Osteocyte (in vitro differentiated cells): ENCODE measurements at regions not wholly inside any gene's neighbourhood (a gene's known extent, or its start where the extent isn't known, plus 50 kb on each side); places are given as distances from the start of the nearest gene placed in this dataset.

Experiments
- DNase-seq: peaks from one replicate; pipeline ENCODE4 v3.0.0; 2021; ENCODE audit warnings: mixed read lengths; ENCODE audit not compliant: unreplicated experiment; ENCODE audit errors: extremely low spot score
- H3K27ac Mint-ChIP-seq: one replicate; pipeline ENCODE4 v1.8.0; 2021; ENCODE audit warnings: mild to moderate bottlenecking, mixed read lengths; ENCODE audit not compliant: unreplicated experiment
- H3K27me3 Mint-ChIP-seq: one replicate; pipeline ENCODE4 v1.8.0; 2021; ENCODE audit warnings: mixed read lengths; ENCODE audit not compliant: unreplicated experiment
- H3K36me3 Mint-ChIP-seq: one replicate; pipeline ENCODE4 v1.8.0; 2021; ENCODE audit warnings: mixed read lengths; ENCODE audit not compliant: unreplicated experiment
- H3K4me1 Mint-ChIP-seq: one replicate; pipeline ENCODE4 v1.8.0; 2021; ENCODE audit warnings: mixed read lengths; ENCODE audit not compliant: unreplicated experiment
- H3K4me3 Mint-ChIP-seq: one replicate; pipeline ENCODE4 v1.8.0; 2021; ENCODE audit warnings: mild to moderate bottlenecking, moderate library complexity, mixed read lengths; ENCODE audit not compliant: unreplicated experiment
- H3K9me3 Mint-ChIP-seq: one replicate; pipeline ENCODE4 v1.8.0; 2021; ENCODE audit warnings: mixed read lengths; ENCODE audit not compliant: unreplicated experiment
- CTCF ChIP-seq: fragments of 200-600 bp; sonication (generic); IDR thresholded peaks from 2 replicates; pipeline ENCODE4 v1.5.0; 2021; ENCODE audit warnings: antibody characterized with exemption, mild to moderate bottlenecking, moderate library complexity

GRCh38 chr21:21762855-21763254, 764.6 kb downstream of the NCAM2 start:
- no peak overlapping the region for H3K4me3 Mint-ChIP-seq
- H3K9me3 Mint-ChIP-seq, result peaks cover 6% of the 10 kb centered on the region
- no peak overlapping the region for H3K27ac Mint-ChIP-seq

GRCh38 chr21:21764281-21764680, 766.1 kb downstream of the NCAM2 start:
- Mint-ChIP-seq H3K4me1 (no peaks in the 10 kb centered on the region), H3K4me3 (no peak overlapping the region), H3K27me3 (no peaks in the 10 kb centered on the region), H3K36me3 (no peaks in the 10 kb centered on the region), H3K27ac (no peak overlapping the region), H3K9me3 (peaks cover 6% of the 10 kb centered on the region)
- no peak for TF ChIP-seq CTCF
- DNase-seq, result no peak

More at GRCh38 chr21:21762855-21763254, 764.6 kb downstream of the NCAM2 start:
- DNase-seq, result no peak
- Mint-ChIP-seq H3K36me3 (no peaks in the 10 kb centered on the region), H3K27me3 (no peaks in the 10 kb centered on the region), H3K4me1 (no peaks in the 10 kb centered on the region)
- TF ChIP-seq CTCF, result no peak

GRCh38 chr21:21767276-21767675, 769.1 kb downstream of the NCAM2 start:
- Mint-ChIP-seq H3K27me3 (no peaks in the 10 kb centered on the region), H3K9me3 (peaks cover 6% of the 10 kb centered on the region), H3K4me3 (no peak overlapping the region), H3K4me1 (no peaks in the 10 kb centered on the region), H3K27ac (no peak overlapping the region), H3K36me3 (no peaks in the 10 kb centered on the region)
- no peak for TF ChIP-seq CTCF
- DNase-seq, result no peak

GRCh38 chr21:21788591-21788990, 790.4 kb downstream of the NCAM2 start:
- H3K36me3 Mint-ChIP-seq, result no peaks in the 10 kb centered on the region
- H3K4me3 Mint-ChIP-seq, result no peak overlapping the region
- TF ChIP-seq CTCF, result no peak
- no peaks in the 10 kb centered on the region for H3K27me3 Mint-ChIP-seq
- no peak for DNase-seq
- no peaks in the 10 kb centered on the region for H3K9me3 Mint-ChIP-seq
- no peaks in the 10 kb centered on the region for H3K4me1 Mint-ChIP-seq
- H3K27ac Mint-ChIP-seq, result no peak overlapping the region

- Mint-ChIP-seq H3K27me3 (no peaks in the 10 kb centered on the region), H3K36me3 (no peaks in the 10 kb centered on the region), H3K4me1 (no peaks in the 10 kb centered on the region)
Measured at GRCh38 chr21:21801921-21802320, 803.7 kb downstream of the NCAM2 start.

More at GRCh38 chr21:21801921-21802320, 803.7 kb downstream of the NCAM2 start:
- Mint-ChIP-seq H3K9me3 (no peaks in the 10 kb centered on the region), H3K4me3 (no peak overlapping the region), H3K27ac (no peak overlapping the region)
- no peak for DNase-seq
- no peak for TF ChIP-seq CTCF
